GM18909 (cell line): ENCODE measurements at regions not wholly inside any gene's neighbourhood (a gene's known extent, or its start where the extent isn't known, plus 50 kb on each side); places are given as distances from the start of the nearest gene placed in this dataset.
"Not testable (repeated sequence)": the region's sequence is repeated elsewhere in the genome, so short reads cannot be mapped to it uniquely, and the experiment has no call there.

Experiments
- ATAC-seq: cut with Tn5 transposase; IDR thresholded peaks from one replicate; pipeline ENCODE4 v1.9.1; 2021; ENCODE audit warnings: mild to moderate bottlenecking; ENCODE audit not compliant: unreplicated experiment, poor library complexity

DNA sequence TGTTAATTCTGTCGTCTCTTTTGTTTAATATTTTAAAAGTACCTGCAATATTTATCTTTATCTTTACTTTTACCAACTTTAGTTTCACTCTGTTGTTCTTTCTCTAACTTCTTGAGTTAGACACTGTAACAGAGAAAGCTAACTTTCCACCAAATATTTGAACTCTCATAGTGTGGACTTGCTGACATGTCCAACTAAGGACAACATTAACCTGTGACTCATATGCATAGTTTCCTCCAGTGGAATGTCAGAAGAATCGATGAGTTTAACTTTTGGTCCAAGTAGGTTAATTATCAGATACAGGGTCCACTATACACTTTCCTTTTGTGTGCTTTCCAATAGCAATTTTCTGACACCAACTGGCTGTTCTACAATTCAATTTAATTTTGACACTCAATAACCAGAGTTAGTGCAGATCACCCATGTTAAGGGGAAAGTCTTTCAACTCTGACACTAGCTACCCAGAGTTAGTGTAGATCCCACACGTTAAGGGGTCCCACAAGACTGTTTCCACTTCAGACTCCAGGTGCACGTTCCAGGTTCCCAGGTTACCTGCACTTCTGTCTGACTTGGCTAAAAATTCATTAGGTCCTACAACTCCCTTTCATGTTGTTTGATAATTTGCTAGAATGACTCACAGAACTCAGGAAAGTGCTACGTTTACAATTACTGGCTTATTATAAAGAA is 559.0 kb upstream of the AMOT start:
- no peak for ATAC-seq

- ATAC-seq: no peak
These were observed 551.7 kb upstream of the AMOT start for GRCh38 chrX:113392355-113392754.

GRCh38 chrX:113391875-113392274 is 551.2 kb upstream of the AMOT start:
- ATAC-seq: no peak

DNA sequence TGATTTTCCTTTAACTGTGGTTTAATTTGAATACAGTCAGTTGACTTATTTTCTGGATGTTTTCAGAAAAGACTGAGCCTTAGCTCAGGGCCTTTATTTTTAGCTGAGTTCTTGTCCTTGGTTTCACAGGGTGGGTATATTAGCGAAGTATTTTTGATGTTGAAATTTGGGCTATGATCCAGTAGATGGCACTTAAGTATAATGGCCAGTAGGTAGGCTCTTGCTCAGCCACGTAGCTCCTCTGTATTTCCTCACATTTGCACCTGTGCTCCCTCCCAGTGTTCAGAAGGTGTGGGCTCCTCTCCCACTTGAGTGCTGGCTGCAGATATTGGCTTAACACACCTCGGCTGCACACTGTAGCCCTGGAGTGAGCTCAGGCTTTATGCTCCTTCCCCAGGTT is 549.9 kb upstream of the AMOT start:
- ATAC-seq: no peak

GRCh38 chrX:113389846-113390245 is 549.2 kb upstream of the AMOT start:
- ATAC-seq: no peak

GRCh38 chrX:113384628-113385027 is 544.0 kb upstream of the AMOT start:
- no peak for ATAC-seq

- not testable (repeated sequence) for ATAC-seq
These were observed 532.8 kb upstream of the AMOT start for GRCh38 chrX:113373421-113373820.

DNA sequence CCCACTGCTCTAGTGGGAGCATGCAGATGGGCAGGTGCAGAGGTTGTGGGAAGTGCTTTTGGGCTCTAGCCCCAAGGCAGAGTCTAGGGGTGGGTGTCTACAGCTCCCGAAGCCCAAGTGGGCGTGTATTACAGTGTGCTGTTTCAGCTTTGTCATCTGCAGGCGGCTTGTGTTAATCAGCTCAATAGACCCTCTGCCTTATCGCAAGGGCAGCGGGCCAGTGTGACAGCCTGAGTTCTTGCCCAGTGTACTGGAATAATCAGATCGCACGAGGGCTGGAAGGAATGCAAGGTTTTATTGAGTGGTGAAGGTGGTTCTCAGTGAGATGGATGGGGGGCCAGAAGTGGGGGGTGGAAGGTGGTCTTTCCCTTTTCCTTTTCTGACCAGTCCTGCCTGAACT is 529.4 kb upstream of the AMOT start:
- ATAC-seq: no peak

DNA sequence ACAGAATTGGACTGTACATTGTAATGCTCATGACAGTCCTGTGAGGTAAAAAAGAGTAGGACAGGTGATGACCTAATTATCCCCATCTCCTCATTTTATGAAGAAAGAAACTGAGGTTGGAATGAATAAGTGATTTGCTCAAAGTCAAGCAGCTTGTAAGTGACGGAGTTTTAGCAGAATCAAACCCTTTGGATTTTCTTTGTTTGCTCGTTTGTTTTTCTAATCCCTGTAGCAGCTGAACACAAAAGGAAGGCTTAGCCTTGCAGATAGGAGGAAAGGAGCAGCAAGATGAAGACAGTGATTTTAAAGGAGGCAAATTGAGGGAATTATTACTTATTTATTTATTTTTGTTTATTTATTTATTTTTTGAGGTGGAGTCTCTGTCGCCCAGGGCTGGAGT is 528.4 kb upstream of the AMOT start:
- no peak for ATAC-seq

DNA sequence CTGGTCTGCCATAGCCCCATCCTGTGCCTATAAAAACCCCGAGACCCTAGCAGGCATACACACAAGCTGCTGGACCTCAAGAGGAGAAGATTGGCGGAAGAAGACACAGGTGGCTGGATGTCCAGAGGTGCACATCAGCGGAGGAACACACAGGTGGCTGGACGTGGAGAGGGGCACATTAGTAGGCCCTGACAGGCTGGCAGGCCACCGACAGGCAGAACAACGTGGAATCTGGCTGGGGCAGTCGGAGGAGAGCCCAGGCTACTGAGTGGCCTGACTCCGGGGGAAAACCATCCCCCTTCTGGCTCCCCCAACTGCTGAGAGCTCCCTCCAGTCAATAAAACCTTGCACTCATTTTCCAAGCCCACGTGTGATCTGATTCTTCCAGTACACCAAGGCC is 512.5 kb upstream of the AMOT start:
- no peak for ATAC-seq

DNA sequence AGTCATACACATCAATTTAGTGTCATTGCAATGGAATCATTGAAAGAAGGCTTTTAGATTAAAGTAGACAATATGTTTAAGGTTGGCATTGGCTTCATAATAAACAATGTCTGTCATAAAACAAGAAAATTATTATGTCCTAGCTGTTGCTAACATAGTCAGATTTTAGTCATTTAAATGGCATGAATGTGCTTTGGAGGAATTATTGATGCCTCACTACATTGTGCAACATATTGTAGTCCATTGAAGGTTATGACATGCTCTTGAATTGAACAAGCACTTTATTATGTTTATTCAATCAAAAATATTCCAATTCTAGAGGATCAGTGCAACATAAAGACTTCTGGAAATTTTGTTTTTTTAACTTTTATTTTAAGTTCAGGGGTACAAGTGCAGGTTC is 489.8 kb upstream of the AMOT start:
- ATAC-seq: no peak

DNA sequence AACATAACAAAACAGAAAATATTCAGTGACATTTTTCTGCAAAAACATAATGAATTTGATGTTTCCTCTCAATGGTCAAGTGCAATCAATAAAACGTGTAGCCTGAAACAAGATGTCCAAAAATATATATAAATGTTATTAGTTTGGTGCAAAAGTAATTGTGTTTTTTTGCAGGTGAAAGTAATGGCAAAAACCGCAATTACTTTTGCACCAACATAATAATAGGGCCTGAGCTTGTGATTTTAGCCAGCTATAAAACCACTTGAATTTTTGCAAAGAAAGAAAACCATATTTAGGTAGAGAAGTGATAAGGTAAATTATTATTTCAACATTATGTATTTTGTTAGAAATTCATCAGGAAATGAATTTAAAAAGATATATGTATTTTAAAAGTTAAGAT is 475.3 kb upstream of the AMOT start:
- ATAC-seq: no peak

DNA sequence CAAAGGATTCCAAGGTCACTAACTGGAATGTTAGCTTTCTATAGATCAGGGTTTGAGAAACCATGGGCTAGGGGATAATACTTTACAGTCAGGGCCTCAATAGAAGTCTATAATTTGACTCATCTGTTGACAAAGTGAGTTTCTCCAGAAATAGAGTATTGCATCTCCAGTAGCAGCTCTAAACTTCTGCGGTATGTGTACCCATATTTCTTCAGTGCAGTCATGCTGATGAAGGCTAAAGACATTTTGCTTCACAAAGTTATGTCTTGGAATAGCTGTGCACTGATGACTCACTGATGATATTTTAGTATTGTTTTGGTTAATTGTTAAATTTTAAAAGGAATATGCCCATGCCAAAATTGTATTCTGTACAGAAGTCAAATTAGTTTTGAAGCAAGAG is 464.9 kb upstream of the AMOT start:
- ATAC-seq: no peak

DNA sequence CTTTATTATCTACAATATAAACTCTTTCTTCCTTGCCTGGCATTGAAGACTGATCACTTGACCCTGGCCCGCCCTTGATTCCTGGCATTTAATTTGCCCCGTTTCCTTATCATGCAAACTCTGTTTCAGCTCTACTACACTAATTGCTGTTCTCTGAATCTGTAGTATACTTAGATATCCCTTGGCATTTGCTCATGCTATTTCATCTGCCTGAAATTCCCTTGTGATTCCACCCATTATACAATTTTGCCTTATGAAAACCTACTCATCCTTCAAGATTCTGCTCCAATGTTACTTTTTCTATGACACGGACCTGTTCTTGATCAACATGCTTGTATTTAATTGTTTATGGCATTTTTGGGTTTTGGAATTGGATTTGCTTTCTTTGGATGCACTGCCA is 459.9 kb upstream of the AMOT start:
- ATAC-seq: no peak

DNA sequence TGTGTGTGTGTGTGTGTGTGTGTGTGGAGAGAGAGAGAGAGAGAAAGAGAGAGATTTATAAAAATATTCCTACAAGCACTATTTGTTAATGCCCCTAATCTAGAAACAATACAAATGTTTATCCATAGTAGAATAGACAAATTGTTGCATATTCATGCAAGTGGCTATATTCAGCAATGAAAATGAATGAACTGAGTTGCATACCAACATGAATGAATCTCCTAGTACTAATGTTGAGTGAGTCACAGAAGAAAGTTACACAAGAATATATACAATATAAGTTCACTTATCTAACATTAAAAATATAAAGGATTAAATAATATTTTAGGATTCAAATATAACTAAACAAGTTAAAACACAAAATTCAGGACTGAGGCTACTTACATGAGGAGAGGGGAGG is 456.8 kb upstream of the AMOT start:
- no peak for ATAC-seq

GRCh38 chrX:113289503-113289902 is 448.9 kb upstream of the AMOT start:
- ATAC-seq: no peak

DNA sequence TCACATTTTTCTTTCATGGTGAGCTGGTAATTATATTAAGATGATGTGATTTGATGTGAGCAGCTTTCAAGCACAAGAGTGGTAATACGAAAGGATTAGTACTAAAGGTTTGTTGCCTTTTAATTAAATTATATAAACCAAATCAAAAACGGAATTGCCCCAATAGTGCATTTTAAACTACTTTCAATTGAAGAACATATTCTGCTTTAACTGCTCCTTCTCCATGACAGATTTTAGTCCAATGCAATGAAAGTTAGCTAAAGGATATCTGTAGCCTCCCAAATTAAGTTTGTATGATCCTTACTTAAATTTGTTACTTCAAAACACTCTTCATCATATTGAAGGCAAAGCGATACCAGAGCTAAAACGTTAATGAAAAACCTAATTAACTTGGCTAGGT is 447.1 kb upstream of the AMOT start:
- no peak for ATAC-seq

- ATAC-seq: no peak
These were observed 435.2 kb upstream of the AMOT start for GRCh38 chrX:113275804-113276203.

DNA sequence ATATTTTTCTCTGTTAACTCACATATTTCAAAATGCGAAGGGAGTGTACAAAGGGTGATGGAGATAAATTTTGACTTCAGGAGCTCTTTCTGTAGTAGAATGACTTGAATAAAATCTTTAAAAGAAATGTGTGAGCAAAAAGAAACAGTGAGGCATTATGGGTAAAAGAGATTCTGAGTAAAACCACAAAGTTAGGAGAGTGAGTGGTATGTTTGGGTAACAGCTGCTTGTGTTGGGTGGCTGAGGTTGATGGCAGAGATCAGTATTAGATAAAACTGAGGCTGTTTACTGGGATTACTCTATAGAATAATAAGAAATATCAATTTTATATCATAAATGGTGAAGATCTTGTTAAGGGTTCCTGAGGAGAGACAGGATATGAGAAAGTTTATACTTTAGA is 434.2 kb upstream of the AMOT start:
- ATAC-seq: no peak

DNA sequence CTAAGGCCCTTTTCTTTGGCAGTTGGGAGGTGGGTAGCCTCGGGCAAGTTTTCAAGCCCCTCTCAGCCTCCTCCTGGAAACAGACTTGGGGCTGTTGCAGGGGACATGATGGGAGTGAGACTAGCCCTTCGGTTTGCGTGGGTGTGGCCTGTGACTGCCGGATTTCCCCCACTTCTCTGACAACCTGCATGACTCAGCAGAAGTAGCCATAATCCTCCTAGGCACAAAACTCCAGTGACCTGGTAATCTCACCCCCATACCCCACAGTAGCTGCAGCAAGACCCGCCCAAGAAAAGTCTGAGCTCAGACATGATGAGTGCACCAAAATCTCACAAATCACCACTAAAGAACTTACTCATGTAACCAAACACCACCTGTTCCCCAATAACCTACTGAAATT is 433.7 kb upstream of the AMOT start:
- ATAC-seq: no peak

- ATAC-seq: no peak
These were observed 428.6 kb upstream of the AMOT start for GRCh38 chrX:113269203-113269602.

DNA sequence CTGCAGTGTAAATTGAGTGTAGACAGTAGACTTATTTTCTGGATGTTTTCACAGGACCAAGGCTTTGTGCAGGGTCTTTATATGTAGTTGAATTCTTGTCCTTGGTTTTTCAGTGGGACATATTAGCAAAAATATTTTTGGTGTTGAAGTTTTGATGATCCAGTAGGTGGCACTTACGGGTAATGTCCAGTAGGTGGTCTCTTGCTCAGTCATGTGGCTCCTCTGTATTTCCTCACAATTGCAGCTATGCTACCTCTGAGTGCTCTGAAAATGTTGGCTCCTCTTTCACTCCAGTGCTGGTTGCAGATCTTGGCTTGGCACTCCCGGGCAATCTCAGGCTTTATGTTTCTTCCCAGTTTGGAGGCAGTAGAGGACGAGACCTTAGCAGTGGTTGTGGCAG is 419.8 kb upstream of the AMOT start:
- peak; percentile 57 for ATAC-seq

DNA sequence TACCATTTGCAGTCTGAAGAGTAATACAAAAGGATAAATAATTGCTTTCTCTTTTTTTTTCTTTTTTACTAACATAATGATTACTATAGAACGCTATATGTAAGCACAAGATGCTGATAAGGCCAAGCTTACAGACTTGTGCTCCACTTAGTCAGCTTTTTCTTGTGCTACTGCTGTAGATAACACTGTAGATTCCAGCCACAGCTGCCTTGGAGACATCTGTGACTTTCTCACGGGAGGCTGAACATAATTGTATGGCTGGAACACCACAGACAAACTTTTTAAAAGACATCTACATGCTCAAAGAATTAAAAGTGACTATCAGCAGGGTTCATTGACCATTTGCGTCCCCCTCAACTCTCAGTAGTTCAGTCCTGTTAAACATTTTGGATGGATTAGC is 381.7 kb upstream of the AMOT start:
- ATAC-seq: no peak
